ENCODE measurements at regions not wholly inside any gene's neighbourhood (a gene's known extent, or its start where the extent isn't known, plus 50 kb on each side); places are given as distances from the start of the nearest gene placed in this dataset.

GRCh38 chr2:43126817-43127207, 99.6 kb downstream of the ZFP36L2 start:
- TF ChIP-seq CTCF (conservative IDR thresholded peaks at IDR 0.05 in 1 of 2, IDR thresholded peaks at IDR 0.05 in 1 of 2; ENCODE audit: low read depth in 1 of 2, low read length in 2 of 2) (no peak), EZH2 (IDR thresholded peaks at IDR 0.05; ENCODE audit: low read length, missing control alignments) (no peak)

All from fibroblast of lung (primary cell).